PC-9 (cell line): ENCODE measurements at regions not wholly inside any gene's neighbourhood (a gene's known extent, or its start where the extent isn't known, plus 50 kb on each side); places are given as distances from the start of the nearest gene placed in this dataset.

Source experiments
- BruUV-seq: library from RNA; stranded (reverse); fragments of 400-500 nt; replicated peaks from 2 replicates; lab custom pipeline; 2021; lab: Mats Ljungman, UMichigan
- CTCF ChIA-PET: fragments of 300-600 bp; sonication (Branson Sonifier 250); formaldehyde crosslinking; loops from one replicate; lab custom pipeline; 2022; ENCODE audit warnings: antibody characterized with exemption; lab: Charles Lee
- POLR2A ChIA-PET: fragments of 300-600 bp; sonication (Branson Sonifier 250); formaldehyde crosslinking; loops from one replicate; lab custom pipeline; 2022; ENCODE audit warnings: antibody characterized with exemption; ENCODE audit not compliant: unreplicated experiment; lab: Charles Lee
- DNase-seq, 2 experiments: peaks; one replicate each; pipeline versions ENCODE4 v3.0.0 to v3.0.0-alpha.2; 2015 to 2022; ENCODE audit warnings: mixed read lengths in 1 of 2
- H2AFZ ChIP-seq: fragments of 200-600 bp; sonication (generic); 2 replicates; pipeline ENCODE4 v1.8.1; 2017; ENCODE audit warnings: antibody characterized with exemption
- H3F3A ChIP-seq: fragments of 200-600 bp; sonication (generic); 2 replicates; pipeline ENCODE4 v1.8.1; 2017; ENCODE audit warnings: antibody characterized with exemption, mild to moderate bottlenecking, low read depth; ENCODE audit not compliant: insufficient read depth
- H3K27ac ChIP-seq: fragments of 200-600 bp; sonication (generic); 2 replicates; pipeline ENCODE4 v1.6.1; 2016; ENCODE audit warnings: mixed run types
- H3K27me3 ChIP-seq: fragments of 200-600 bp; sonication (generic); 2 replicates; pipeline ENCODE4 v1.6.1; 2016; ENCODE audit warnings: low read depth, mixed run types; ENCODE audit not compliant: insufficient read depth
- H3K36me3 ChIP-seq: fragments of 200-600 bp; sonication (generic); 2 replicates; pipeline ENCODE4 v1.6.1; 2016; ENCODE audit warnings: low read depth, mixed run types
- H3K4me1 ChIP-seq: fragments of 200-600 bp; sonication (generic); replicated peaks from 2 replicates; pipeline ENCODE4 v1.6.1; 2016; ENCODE audit warnings: mixed run types; ENCODE audit not compliant: insufficient read depth
- H3K4me2 ChIP-seq: fragments of 200-600 bp; sonication (generic); 2 replicates; pipeline ENCODE4 v1.6.1; 2017; ENCODE audit warnings: mixed run types
- H3K4me3 ChIP-seq: fragments of 200-600 bp; sonication (generic); 2 replicates; pipeline ENCODE4 v1.6.1; 2016; ENCODE audit warnings: mixed run types
- H3K79me2 ChIP-seq: fragments of 200-600 bp; sonication (generic); 2 replicates; pipeline ENCODE4 v1.6.1; 2017; ENCODE audit warnings: low read depth, mixed run types
- H3K9me2 ChIP-seq: fragments of 200-600 bp; sonication (generic); 2 replicates; pipeline ENCODE4 v1.8.1; 2017; ENCODE audit warnings: mild to moderate bottlenecking; ENCODE audit not compliant: insufficient read depth
- H3K9me3 ChIP-seq: fragments of 200-600 bp; sonication (generic); 2 replicates; pipeline ENCODE4 v1.8.1; 2016; ENCODE audit warnings: low read depth; ENCODE audit not compliant: insufficient read depth
- H4K20me1 ChIP-seq: fragments of 200-600 bp; sonication (generic); 2 replicates; pipeline ENCODE4 v1.8.1; 2017; ENCODE audit not compliant: insufficient read depth
- EZH2 ChIP-seq: fragments of 200-600 bp; sonication (generic); IDR thresholded peaks from 2 replicates; pipeline ENCODE4 v1.8.0; 2017; ENCODE audit warnings: antibody characterized with exemption, low read depth
- intact Hi-C: fragments of 100-400 bp; cut with micrococcal nuclease; formaldehyde crosslinking; loops from one replicate; pipeline ENCODE4 v1.10.0; 2022; ENCODE audit not compliant: unreplicated experiment
- TF ChIP-seq, protein P1 (sequence below): fragments of 200-600 bp; sonication (generic); conservative IDR thresholded peaks from 2 replicates; pipeline ENCODE4 v1.6.1; 2017; ENCODE audit warnings: mixed run types, antibody characterized with exemption, mild to moderate bottlenecking, moderate library complexity

DNA sequence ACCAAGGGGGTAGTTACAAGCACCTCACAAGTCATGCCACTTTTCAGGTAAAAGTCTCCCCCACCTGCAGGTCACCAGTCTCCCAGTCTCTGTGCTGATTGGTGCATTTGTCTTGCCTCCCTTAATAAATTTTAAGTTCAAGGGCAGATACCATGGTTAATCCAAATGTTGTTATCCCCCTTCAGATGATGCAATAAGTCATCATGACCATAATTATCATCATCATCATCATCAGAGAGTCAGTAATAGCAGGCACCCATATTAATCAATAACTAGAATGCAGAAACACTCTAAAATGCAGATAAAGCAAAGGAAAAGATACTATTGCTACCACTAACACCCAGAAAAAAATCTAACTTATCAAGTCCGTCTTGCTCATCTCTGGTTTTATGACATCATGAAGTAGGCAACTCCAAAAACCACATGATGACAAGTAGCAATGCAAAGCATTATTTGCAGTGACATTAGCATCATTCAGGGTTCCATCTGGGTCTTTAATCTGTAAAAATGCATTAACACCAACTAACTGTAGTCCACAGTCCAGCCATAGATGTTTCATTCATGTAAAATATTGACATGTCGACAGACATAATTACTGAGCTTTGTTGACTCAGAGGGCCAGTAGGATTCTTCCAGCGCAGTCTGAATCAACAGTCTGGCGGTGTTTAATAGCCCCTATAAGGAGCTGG lies 492.0 kb upstream of the RUNX1 start:
- no peak for DNase-seq
- intact Hi-C loops = no loop called here
- Histone ChIP-seq H3K36me3 (no peaks in the 10 kb centered on the region), H3F3A (no peaks in the 10 kb centered on the region), H2AFZ (no peak overlapping the region), H3K4me3 (no peak overlapping the region), H3K9me3 (no peaks in the 10 kb centered on the region), H4K20me1 (no peaks in the 10 kb centered on the region), H3K27ac (no peak overlapping the region), H3K4me2 (no peak overlapping the region), H3K4me1 (no peaks in the 10 kb centered on the region), H3K79me2 (no peaks in the 10 kb centered on the region), H3K27me3 (no peaks in the 10 kb centered on the region), H3K9me2 (no peaks in the 10 kb centered on the region)
- CTCF ChIA-PET = no interaction called here
- TF ChIP-seq, protein P1, sequence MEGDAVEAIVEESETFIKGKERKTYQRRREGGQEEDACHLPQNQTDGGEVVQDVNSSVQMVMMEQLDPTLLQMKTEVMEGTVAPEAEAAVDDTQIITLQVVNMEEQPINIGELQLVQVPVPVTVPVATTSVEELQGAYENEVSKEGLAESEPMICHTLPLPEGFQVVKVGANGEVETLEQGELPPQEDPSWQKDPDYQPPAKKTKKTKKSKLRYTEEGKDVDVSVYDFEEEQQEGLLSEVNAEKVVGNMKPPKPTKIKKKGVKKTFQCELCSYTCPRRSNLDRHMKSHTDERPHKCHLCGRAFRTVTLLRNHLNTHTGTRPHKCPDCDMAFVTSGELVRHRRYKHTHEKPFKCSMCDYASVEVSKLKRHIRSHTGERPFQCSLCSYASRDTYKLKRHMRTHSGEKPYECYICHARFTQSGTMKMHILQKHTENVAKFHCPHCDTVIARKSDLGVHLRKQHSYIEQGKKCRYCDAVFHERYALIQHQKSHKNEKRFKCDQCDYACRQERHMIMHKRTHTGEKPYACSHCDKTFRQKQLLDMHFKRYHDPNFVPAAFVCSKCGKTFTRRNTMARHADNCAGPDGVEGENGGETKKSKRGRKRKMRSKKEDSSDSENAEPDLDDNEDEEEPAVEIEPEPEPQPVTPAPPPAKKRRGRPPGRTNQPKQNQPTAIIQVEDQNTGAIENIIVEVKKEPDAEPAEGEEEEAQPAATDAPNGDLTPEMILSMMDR = no peak
- TF ChIP-seq EZH2 = no peak
- no TSS peak for BruUV-seq
- POLR2A ChIA-PET = interaction anchor here (0.6 kb wide), 1 partner anchor 309 kb away, joined by 6 read pairs; no protein-coding TSS in a partner anchor

DNA sequence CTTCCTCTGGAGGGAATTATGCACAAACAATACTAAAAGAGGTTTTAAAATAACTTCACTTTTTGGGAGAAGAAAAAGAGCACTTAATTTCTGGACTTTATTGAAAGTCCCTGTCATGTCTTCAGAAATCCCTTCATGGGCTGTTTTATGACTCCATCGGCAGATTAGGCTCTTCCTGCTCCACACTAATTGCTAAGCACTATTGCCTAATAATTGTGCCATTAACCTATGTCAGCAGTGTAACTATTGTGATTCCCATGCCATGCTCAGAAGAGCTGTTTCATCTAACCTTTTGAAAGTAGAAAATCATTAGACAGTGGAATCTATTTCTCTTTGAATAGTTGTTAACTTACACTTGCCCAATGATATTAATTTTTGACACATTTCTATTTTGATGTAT lies 489.3 kb upstream of the RUNX1 start:
- no TSS peak for BruUV-seq
- Histone ChIP-seq H3K36me3 (no peaks in the 10 kb centered on the region), H2AFZ (no peak overlapping the region), H3K79me2 (no peaks in the 10 kb centered on the region), H3K9me2 (no peaks in the 10 kb centered on the region), H3K4me2 (no peak overlapping the region), H3K27me3 (no peaks in the 10 kb centered on the region), H3K27ac (no peak overlapping the region), H3K4me1 (no peaks in the 10 kb centered on the region), H3K9me3 (no peaks in the 10 kb centered on the region), H3K4me3 (no peak overlapping the region), H4K20me1 (no peaks in the 10 kb centered on the region), H3F3A (no peaks in the 10 kb centered on the region)
- ChIA-PET POLR2A (no interaction called here), CTCF (no interaction called here)
- intact Hi-C loops = no loop called here
- TF ChIP-seq, protein P1 = no peak
- no peak for TF ChIP-seq EZH2
- DNase-seq = no peak

DNA sequence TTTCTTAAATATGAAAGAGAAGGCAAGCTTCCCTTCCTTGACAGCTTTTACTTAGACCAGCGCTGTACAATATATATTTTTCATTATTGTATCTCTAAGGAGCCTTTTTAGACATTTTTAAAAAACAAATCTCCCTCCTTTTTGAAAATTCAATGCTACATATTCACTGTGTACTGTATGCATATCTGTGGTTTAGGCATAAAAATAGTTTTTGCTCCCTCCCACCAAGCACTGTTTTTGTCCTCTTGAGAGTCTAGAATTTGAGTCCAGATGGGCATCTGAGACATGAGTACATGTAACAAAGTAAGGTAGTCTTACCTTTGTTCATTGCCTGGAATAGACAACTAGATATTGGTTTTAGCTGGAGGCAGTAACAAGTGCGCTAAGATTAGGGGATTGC lies 488.5 kb upstream of the RUNX1 start:
- no peak for TF ChIP-seq EZH2
- TF ChIP-seq, protein P1 = no peak
- POLR2A ChIA-PET = no interaction called here
- Histone ChIP-seq H2AFZ (no peak overlapping the region), H3K27me3 (no peaks in the 10 kb centered on the region), H3K79me2 (no peaks in the 10 kb centered on the region), H3K4me2 (no peak overlapping the region), H3K4me1 (no peaks in the 10 kb centered on the region), H3K27ac (no peak overlapping the region), H3F3A (no peaks in the 10 kb centered on the region), H3K4me3 (no peak overlapping the region), H4K20me1 (no peaks in the 10 kb centered on the region), H3K36me3 (no peaks in the 10 kb centered on the region), H3K9me3 (no peaks in the 10 kb centered on the region), H3K9me2 (no peaks in the 10 kb centered on the region)
- no TSS peak for BruUV-seq
- no peak for DNase-seq
- CTCF ChIA-PET = no interaction called here
- intact Hi-C loops = no loop called here
